ENCODE measurements at regions not wholly inside any gene's neighbourhood (a gene's known extent, or its start where the extent isn't known, plus 50 kb on each side); places are given as distances from the start of the nearest gene placed in this dataset.
A peak's percentile ranks its signal among the peaks of the same experiment; 100 is the strongest.
"Not testable (repeated sequence)": the region's sequence is repeated elsewhere in the genome, so short reads cannot be mapped to it uniquely, and the experiment has no call there.

DNA sequence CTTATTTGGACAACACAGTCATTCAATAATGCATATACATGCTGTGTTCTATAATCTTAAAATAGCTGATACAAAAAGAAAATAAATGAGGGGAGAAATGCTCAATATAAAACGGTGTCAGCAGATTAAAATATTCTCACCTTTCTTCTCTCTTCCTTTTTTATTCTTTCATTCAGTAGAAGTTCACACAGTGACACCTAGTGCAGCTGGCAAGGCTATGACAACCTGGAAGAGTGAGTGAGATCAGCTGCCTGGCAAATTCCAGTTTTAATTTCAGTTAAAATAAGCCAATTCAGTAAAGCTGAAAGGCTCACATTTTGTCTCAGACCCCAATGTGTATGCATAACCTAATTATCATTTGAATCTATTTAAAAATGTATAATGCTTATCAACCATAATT, 150.3 kb downstream of the RASEF start:
- ChIA-PET RAD21 (ENCODE audit: low non-redundant PET in 1 of 2, low total read pairs in 2 of 2, uncharacterized antibody in 2 of 2, unreplicated experiment in 2 of 2) (no interaction called here), CTCF (interaction anchor here (0.6 kb wide), 1 partner anchor 306 kb away, joined by 3 read pairs; no protein-coding TSS in a partner anchor), POLR2A (no interaction called here)
- Histone ChIP-seq H3K4me2 (ENCODE audit: low read length) (no peak overlapping the region), H3K36me3 (ENCODE audit: control insufficient read depth in 1 of 2, insufficient read depth in 2 of 2, low read length in 2 of 2) (no peaks in the 10 kb centered on the region), H3K9me2 (ENCODE audit: insufficient read depth) (no peaks in the 10 kb centered on the region), H3K4me1 (ENCODE audit: control insufficient read depth in 1 of 2, insufficient read depth in 2 of 2, low read length in 2 of 2) (no peaks in the 10 kb centered on the region), H3K27me3 (ENCODE audit: insufficient read depth, low read length) (no peaks in the 10 kb centered on the region), H2AFZ (ENCODE audit: low read depth, low read length, poor library complexity, severe bottlenecking) (no peak overlapping the region), H3K79me2 (ENCODE audit: insufficient read depth, low read length) (no peaks in the 10 kb centered on the region), H3K9me3 (ENCODE audit: control insufficient read depth in 1 of 2, insufficient read depth in 1 of 2, low read depth in 1 of 2, low read length in 2 of 2) (no peaks in the 10 kb centered on the region; a peak in 2 of 4 replicates), H3K4me3 (replicated peaks in 1 of 2; ENCODE audit: low read depth in 1 of 2, low read length in 2 of 2) (no peak overlapping the region), H3K9ac (ENCODE audit: low read length) (no peak overlapping the region), H4K20me1 (ENCODE audit: insufficient read depth) (no peaks in the 10 kb centered on the region), H3K27ac (ENCODE audit: low read depth, low read length) (no peak overlapping the region)
- TF ChIP-seq FOSL1 (IDR thresholded peaks at IDR 0.05; ENCODE audit: low read depth), result no peak
- TF ChIP-seq, protein P1, sequence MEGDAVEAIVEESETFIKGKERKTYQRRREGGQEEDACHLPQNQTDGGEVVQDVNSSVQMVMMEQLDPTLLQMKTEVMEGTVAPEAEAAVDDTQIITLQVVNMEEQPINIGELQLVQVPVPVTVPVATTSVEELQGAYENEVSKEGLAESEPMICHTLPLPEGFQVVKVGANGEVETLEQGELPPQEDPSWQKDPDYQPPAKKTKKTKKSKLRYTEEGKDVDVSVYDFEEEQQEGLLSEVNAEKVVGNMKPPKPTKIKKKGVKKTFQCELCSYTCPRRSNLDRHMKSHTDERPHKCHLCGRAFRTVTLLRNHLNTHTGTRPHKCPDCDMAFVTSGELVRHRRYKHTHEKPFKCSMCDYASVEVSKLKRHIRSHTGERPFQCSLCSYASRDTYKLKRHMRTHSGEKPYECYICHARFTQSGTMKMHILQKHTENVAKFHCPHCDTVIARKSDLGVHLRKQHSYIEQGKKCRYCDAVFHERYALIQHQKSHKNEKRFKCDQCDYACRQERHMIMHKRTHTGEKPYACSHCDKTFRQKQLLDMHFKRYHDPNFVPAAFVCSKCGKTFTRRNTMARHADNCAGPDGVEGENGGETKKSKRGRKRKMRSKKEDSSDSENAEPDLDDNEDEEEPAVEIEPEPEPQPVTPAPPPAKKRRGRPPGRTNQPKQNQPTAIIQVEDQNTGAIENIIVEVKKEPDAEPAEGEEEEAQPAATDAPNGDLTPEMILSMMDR (IDR thresholded peaks at IDR 0.05 in 2 of 3, conservative IDR thresholded peaks at IDR 0.05 in 1 of 3; ENCODE audit: borderline replicate concordance in 1 of 3, insufficient read depth in 1 of 3, low read depth in 2 of 3, low read length in 2 of 3), result 0 out of 6 replicates have a peak, but pooled peaks of 1 of the 3 experiments have one; percentile 8
- no peak for TF ChIP-seq CEBPB (IDR thresholded peaks at IDR 0.05; ENCODE audit: low read depth)
- TF ChIP-seq POLR2AphosphoS5 (IDR thresholded peaks at IDR 0.05; ENCODE audit: low read depth, low read length), result no peak
- TF ChIP-seq RAD21 (IDR thresholded peaks at IDR 0.05; ENCODE audit: low read depth), result peak; percentile 28
- TF ChIP-seq, protein P2, sequence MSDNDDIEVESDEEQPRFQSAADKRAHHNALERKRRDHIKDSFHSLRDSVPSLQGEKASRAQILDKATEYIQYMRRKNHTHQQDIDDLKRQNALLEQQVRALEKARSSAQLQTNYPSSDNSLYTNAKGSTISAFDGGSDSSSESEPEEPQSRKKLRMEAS (IDR thresholded peaks at IDR 0.05), result no peak
- TF ChIP-seq ELF1 (IDR thresholded peaks at IDR 0.05; ENCODE audit: borderline replicate concordance, low read depth), result no peak
- TF ChIP-seq EGR1 (IDR thresholded peaks at IDR 0.05; ENCODE audit: low read depth), result no peak
- no peak for ATAC-seq
- intact Hi-C loops (cut with micrococcal nuclease), result no loop called here
- no TSS peak for BruUV-seq (replicated peaks)
- no peak for DNase-seq (ENCODE audit: low read depth, low spot score)

DNA sequence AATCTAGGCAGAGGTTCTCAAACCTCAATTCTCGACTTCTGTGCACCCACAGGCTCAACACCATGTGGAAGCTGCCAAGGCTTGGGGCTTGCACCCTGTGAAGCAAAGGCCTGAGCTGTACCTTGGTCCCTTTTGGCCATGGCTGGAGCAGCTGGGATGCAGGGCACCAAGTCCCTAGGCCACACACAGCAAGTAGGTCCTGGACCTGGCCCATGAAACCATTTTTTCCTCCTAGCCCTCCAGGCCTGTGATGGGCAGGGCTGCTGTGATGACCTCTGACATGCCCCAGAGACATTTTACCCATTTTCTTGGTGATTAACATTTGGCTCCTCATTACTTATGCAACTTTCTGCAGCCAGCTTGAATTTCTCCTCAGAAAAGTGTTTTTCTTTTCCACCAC, 146.7 kb downstream of the RASEF start:
- H4K20me1 ChIP-seq (ENCODE audit: insufficient read depth); H3K4me1 ChIP-seq (ENCODE audit: control insufficient read depth in 1 of 2, insufficient read depth in 2 of 2, low read length in 2 of 2); H3K36me3 ChIP-seq (ENCODE audit: control insufficient read depth in 1 of 2, insufficient read depth in 2 of 2, low read length in 2 of 2); H3K9ac ChIP-seq (ENCODE audit: low read length); CTCF ChIA-PET; BruUV-seq (replicated peaks); H3K4me3 ChIP-seq (replicated peaks in 1 of 2; ENCODE audit: low read depth in 1 of 2, low read length in 2 of 2); H3K4me2 ChIP-seq (ENCODE audit: low read length); H3K27me3 ChIP-seq (ENCODE audit: insufficient read depth, low read length); H2AFZ ChIP-seq (ENCODE audit: low read depth, low read length, poor library complexity, severe bottlenecking); RAD21 ChIA-PET (ENCODE audit: low non-redundant PET in 1 of 2, low total read pairs in 2 of 2, uncharacterized antibody in 2 of 2, unreplicated experiment in 2 of 2); DNase-seq (ENCODE audit: low read depth, low spot score); intact Hi-C loops (cut with micrococcal nuclease); POLR2A ChIA-PET; H3K79me2 ChIP-seq (ENCODE audit: insufficient read depth, low read length); H3K9me2 ChIP-seq (ENCODE audit: insufficient read depth); H3K9me3 ChIP-seq (ENCODE audit: control insufficient read depth in 1 of 2, insufficient read depth in 1 of 2, low read depth in 1 of 2, low read length in 2 of 2); H3K27ac ChIP-seq (ENCODE audit: low read depth, low read length); ATAC-seq: not testable (repeated sequence)
